RWPE2 (cell line): ENCODE measurements at regions not wholly inside any gene's neighbourhood (a gene's known extent, or its start where the extent isn't known, plus 50 kb on each side); places are given as distances from the start of the nearest gene placed in this dataset.

ENCODE experiments used
- ATAC-seq: fragments of 200-7000 bp; cut with Tn5 transposase; 3 replicates; pipeline ENCODE4 v1.9.1; 2021; ENCODE audit warnings: low read depth
- DNase-seq: peaks from one replicate; pipeline ENCODE4 v3.0.0-alpha.2; 2020; ENCODE audit warnings: low spot score
- H3K27ac ChIP-seq: fragments of 450-650 bp; 2 replicates; pipeline ENCODE4 v1.5.1; 2017; ENCODE audit warnings: mild to moderate bottlenecking; ENCODE audit not compliant: poor library complexity, severe bottlenecking
- H3K27me3 ChIP-seq: fragments of 250-450 bp; sonication (Bioruptor Pico); 2 replicates; pipeline ENCODE4 v1.5.1; 2021; ENCODE audit warnings: mild to moderate bottlenecking, moderate library complexity; ENCODE audit not compliant: insufficient read depth, poor library complexity, severe bottlenecking
- H3K36me3 ChIP-seq: fragments of 250-450 bp; sonication (Bioruptor Pico); 2 replicates; pipeline ENCODE4 v1.5.1; 2020; ENCODE audit warnings: low read depth, mild to moderate bottlenecking, moderate library complexity
- H3K4me1 ChIP-seq: fragments of 250-450 bp; sonication (Bioruptor Pico); 2 replicates; pipeline ENCODE4 v1.5.1; 2021; ENCODE audit warnings: mild to moderate bottlenecking, moderate library complexity; ENCODE audit not compliant: insufficient read depth, poor library complexity, severe bottlenecking
- H3K4me3 ChIP-seq: fragments of 250-450 bp; sonication (Bioruptor Pico); 2 replicates; pipeline ENCODE4 v1.5.1; 2021; ENCODE audit warnings: mild to moderate bottlenecking, moderate library complexity; ENCODE audit not compliant: severe bottlenecking
- H3K9me3 ChIP-seq: fragments of 250-450 bp; sonication (Bioruptor Pico); 2 replicates; pipeline ENCODE4 v1.5.1; 2021; ENCODE audit warnings: mild to moderate bottlenecking, moderate library complexity; ENCODE audit not compliant: severe bottlenecking
- CTCF ChIP-seq: fragments of 450-650 bp; IDR thresholded peaks from one replicate; pipeline ENCODE4 v1.5.1; 2017; ENCODE audit warnings: mild to moderate bottlenecking, moderate library complexity; ENCODE audit not compliant: poor library complexity, severe bottlenecking

GRCh38 chr2:21299411-21299810 is 175.6 kb downstream of the TDRD15 start:
- no peak for ATAC-seq
- no peak for DNase-seq
- no peak overlapping the region for H3K27ac ChIP-seq
- no peaks in the 10 kb centered on the region for H3K36me3 ChIP-seq
- H3K27me3 ChIP-seq: peaks cover 2% of the 10 kb centered on the region
- no peak overlapping the region for H3K4me3 ChIP-seq
- H3K4me1 ChIP-seq: no peaks in the 10 kb centered on the region
- no peak for TF ChIP-seq CTCF
- H3K9me3 ChIP-seq: no peaks in the 10 kb centered on the region

GRCh38 chr2:21301871-21302455 is 178.2 kb downstream of the TDRD15 start:
- no peaks in the 10 kb centered on the region for H3K4me1 ChIP-seq
- ATAC-seq (no peak), DNase-seq (no peak)
- no peaks in the 10 kb centered on the region for H3K36me3 ChIP-seq
- H3K27ac ChIP-seq: no peak overlapping the region
- TF ChIP-seq CTCF: no peak
- H3K4me3 ChIP-seq: no peak overlapping the region
- H3K27me3 ChIP-seq: peaks cover 3% of the 10 kb centered on the region
- H3K9me3 ChIP-seq: no peaks in the 10 kb centered on the region

GRCh38 chr2:21303876-21304275 is 180.1 kb downstream of the TDRD15 start:
- no peaks in the 10 kb centered on the region for H3K4me1 ChIP-seq
- ATAC-seq: no peak
- H3K27ac ChIP-seq: no peak overlapping the region
- H3K4me3 ChIP-seq: no peak overlapping the region
- peaks cover 3% of the 10 kb centered on the region for H3K27me3 ChIP-seq
- H3K9me3 ChIP-seq: no peaks in the 10 kb centered on the region
- TF ChIP-seq CTCF: no peak
- no peak for DNase-seq
- H3K36me3 ChIP-seq: no peaks in the 10 kb centered on the region

- Histone ChIP-seq H3K9me3 (no peaks in the 10 kb centered on the region), H3K4me3 (no peak overlapping the region), H3K27me3 (peaks cover 3% of the 10 kb centered on the region), H3K27ac (no peak overlapping the region), H3K36me3 (no peaks in the 10 kb centered on the region), H3K4me1 (no peaks in the 10 kb centered on the region)
- DNase-seq (no peak), ATAC-seq (no peak)
- no peak for TF ChIP-seq CTCF
Observed at GRCh38 chr2:21305581-21305980, 181.8 kb downstream of the TDRD15 start.

GRCh38 chr2:21306235-21306634 is 182.5 kb downstream of the TDRD15 start:
- no peak for DNase-seq

More at GRCh38 chr2:21306235-21306634, 182.5 kb downstream of the TDRD15 start:
- H3K36me3 ChIP-seq: no peaks in the 10 kb centered on the region
- no peaks in the 10 kb centered on the region for H3K9me3 ChIP-seq
- no peak for TF ChIP-seq CTCF
- no peak overlapping the region for H3K27ac ChIP-seq
- peaks cover 3% of the 10 kb centered on the region for H3K27me3 ChIP-seq
- ATAC-seq: no peak
- H3K4me3 ChIP-seq: no peak overlapping the region
- no peaks in the 10 kb centered on the region for H3K4me1 ChIP-seq
